AG04449 (cell line): ENCODE measurements at regions not wholly inside any gene's neighbourhood (a gene's known extent, or its start where the extent isn't known, plus 50 kb on each side); places are given as distances from the start of the nearest gene placed in this dataset.

Experiments
- CTCF ChIA-PET: fragments of 350-600 bp; formaldehyde crosslinking; extraction: SDS; loops from one replicate; lab custom pipeline; 2021; ENCODE audit warnings: antibody characterized with exemption; lab: Yijun Ruan, JAX
- POLR2A ChIA-PET: fragments of 400-600, 350-600 bp; formaldehyde crosslinking; extraction: SDS; loops from one replicate; lab custom pipeline; 2020; ENCODE audit warnings: antibody characterized with exemption, inconsistent platforms; lab: Yijun Ruan, JAX
- DNase-seq: peaks from one replicate; pipeline ENCODE4 v3.0.0-alpha.2; 2010; ENCODE audit warnings: low read depth, low spot score
- H3K4me3 ChIP-seq: 2 replicates; pipeline ENCODE4 v1.5.1; 2011; ENCODE audit warnings: low read depth, mild to moderate bottlenecking, control low read depth, low read length
- TF ChIP-seq, protein P1 (sequence below): IDR thresholded peaks from one replicate; pipeline ENCODE4 v1.5.1; 2011; ENCODE audit warnings: mild to moderate bottlenecking, moderate library complexity, low read length, control low read depth, inconsistent platforms; ENCODE audit not compliant: insufficient read depth; ENCODE audit errors: missing control alignments

DNA sequence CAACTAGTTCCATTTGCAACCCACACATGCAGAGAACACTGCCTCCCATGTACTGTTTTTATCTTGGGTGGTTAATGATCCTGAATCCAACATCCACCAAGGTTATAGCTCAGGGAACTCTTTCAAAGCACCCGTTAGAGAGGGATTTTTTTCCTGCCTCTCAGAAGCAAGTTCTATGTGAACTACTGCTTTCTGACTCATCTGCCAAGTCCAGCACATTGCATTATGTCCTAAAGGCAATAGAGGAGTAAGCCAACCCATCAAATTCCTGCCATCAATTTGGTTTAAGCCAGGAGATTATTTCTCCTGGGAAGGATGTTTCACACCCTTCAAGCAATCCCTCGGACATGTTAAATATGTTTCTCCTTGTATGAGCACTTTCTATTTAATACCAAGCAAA lies 334.5 kb downstream of the GASK1B start:
- TF ChIP-seq, protein P1, sequence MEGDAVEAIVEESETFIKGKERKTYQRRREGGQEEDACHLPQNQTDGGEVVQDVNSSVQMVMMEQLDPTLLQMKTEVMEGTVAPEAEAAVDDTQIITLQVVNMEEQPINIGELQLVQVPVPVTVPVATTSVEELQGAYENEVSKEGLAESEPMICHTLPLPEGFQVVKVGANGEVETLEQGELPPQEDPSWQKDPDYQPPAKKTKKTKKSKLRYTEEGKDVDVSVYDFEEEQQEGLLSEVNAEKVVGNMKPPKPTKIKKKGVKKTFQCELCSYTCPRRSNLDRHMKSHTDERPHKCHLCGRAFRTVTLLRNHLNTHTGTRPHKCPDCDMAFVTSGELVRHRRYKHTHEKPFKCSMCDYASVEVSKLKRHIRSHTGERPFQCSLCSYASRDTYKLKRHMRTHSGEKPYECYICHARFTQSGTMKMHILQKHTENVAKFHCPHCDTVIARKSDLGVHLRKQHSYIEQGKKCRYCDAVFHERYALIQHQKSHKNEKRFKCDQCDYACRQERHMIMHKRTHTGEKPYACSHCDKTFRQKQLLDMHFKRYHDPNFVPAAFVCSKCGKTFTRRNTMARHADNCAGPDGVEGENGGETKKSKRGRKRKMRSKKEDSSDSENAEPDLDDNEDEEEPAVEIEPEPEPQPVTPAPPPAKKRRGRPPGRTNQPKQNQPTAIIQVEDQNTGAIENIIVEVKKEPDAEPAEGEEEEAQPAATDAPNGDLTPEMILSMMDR, result no peak
- ChIA-PET POLR2A (no interaction called here), CTCF (no interaction called here)
- no peak for DNase-seq
- no peak overlapping the region for H3K4me3 ChIP-seq

GRCh38 chr4:157837071-157837703 lies 335.6 kb downstream of the GASK1B start:
- ChIA-PET POLR2A (no interaction called here), CTCF (no interaction called here)
- TF ChIP-seq, protein P1, result no peak
- H3K4me3 ChIP-seq, result no peak overlapping the region
- no peak for DNase-seq

DNA sequence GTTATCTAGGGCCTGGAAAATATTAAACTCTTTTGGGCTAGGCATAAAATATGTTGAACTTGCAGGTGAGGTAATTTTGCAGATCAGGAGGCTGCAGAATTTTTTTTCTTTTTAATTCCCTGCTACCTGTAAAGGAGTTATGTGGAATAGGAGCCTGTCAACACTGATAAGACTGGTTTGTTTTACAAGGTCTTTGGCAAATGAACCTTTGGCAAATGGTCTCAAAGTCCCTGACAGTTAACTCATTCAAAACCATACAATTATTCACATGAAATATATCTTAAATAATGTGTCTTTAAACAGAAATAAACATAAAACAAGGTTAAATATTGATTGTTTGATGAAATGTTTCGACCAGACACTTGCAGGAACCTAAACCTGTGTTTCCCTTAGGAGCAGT lies 340.2 kb downstream of the GASK1B start:
- no peak overlapping the region for H3K4me3 ChIP-seq
- ChIA-PET CTCF (no interaction called here), POLR2A (no interaction called here)
- DNase-seq, result no peak
- TF ChIP-seq, protein P1, result no peak

DNA sequence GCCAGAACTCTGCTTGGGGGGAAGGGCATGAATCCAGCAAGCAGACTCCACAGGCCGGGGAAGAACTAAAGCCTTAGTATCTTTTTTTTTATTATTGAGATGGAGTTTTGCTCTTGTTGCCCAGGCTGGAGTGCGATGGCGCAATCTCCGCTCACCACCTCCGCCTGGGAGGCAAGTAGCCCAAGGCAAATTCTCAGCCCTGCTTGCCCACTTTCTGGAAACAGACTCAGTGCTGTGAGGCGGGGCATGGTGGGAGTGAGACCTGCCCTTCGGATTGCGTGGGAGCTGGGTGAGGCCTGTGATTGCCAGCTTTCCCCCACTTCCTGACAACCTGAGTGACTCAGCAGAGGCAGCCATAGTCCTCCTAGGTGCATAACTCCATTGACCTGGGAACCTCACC lies 348.8 kb downstream of the GASK1B start:
- TF ChIP-seq, protein P1, result no peak
- CTCF ChIA-PET, result no interaction called here
- H3K4me3 ChIP-seq, result no peak overlapping the region
- POLR2A ChIA-PET, result no interaction called here
- no peak for DNase-seq

DNA sequence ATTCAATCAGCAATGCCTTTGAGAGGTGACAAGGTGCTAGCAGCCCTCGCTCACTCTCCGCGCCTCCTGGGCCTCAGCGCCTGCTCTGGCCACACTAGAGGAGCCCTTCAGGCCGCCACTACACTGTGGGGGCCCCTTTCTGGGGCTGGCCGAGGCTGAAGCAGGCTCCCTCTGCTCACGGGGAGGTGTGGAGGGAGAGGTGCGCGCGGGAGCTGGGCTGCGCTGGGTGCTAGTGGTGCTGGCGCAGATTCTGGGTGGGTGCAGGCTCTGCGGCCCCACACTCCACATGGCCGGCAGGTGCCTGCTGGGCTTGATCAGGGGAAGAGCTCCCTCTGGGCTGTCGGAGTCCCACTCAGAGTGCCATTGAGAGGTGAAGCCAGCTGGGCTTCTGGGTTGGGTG lies 351.0 kb downstream of the GASK1B start:
- TF ChIP-seq, protein P1, result no peak
- H3K4me3 ChIP-seq, result no peak overlapping the region
- ChIA-PET POLR2A (no interaction called here), CTCF (no interaction called here)
- no peak for DNase-seq

GRCh38 chr4:157819693-157820464 lies 352.9 kb downstream of the GASK1B start:
- TF ChIP-seq, protein P1, result no peak
- H3K4me3 ChIP-seq, result no peak overlapping the region
- CTCF ChIA-PET, result no interaction called here
- no peak for DNase-seq
- POLR2A ChIA-PET, result no interaction called here
